ENCODE measurements at regions not wholly inside any gene's neighbourhood (a gene's known extent, or its start where the extent isn't known, plus 50 kb on each side); places are given as distances from the start of the nearest gene placed in this dataset.
"Not testable (repeated sequence)": the region's sequence is repeated elsewhere in the genome, so short reads cannot be mapped to it uniquely, and the experiment has no call there.

DNA sequence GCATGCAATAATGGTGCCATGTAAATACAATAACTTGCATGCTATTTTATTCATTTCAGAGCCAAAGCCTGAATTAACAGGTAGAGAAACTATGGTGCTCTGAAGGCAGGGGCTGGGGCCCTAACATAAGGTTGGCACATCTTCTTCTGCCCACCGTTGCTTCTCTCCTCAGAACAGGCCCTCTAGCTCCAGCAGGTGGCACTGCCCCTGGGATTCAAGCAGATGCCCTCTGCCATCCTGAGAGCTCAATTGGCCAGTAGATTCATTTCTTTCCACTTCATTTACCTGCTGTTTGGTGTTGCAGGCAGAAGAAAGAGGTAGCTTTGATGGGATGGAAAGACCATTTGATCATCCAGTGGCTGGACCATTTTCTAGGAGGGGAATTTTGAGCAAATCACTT is 130.5 kb downstream of the FOXB1 start:
- no peak for DNase-seq (ENCODE audit: low read depth in 3 of 3)

DNA sequence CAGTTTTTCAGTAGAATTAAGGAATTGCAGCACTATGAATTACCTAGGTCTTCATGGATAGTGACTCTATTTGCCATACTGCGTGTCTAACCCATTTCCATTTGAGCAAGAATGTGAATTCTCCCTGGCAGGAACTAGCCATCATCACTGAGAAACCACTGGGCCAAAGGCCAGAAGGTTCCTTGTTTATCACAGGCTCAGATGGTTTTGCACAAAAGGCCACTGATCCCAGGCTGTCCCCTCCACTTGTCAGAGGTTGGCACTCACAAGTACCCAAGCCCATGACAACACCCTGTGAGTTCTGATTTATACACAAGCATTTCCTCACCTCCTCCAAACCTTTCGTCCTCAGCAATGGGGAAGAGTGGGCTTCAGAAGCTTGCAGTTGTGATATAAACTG is 131.8 kb downstream of the FOXB1 start:
- DNase-seq (ENCODE audit: low read depth in 3 of 3), result no peak

DNA sequence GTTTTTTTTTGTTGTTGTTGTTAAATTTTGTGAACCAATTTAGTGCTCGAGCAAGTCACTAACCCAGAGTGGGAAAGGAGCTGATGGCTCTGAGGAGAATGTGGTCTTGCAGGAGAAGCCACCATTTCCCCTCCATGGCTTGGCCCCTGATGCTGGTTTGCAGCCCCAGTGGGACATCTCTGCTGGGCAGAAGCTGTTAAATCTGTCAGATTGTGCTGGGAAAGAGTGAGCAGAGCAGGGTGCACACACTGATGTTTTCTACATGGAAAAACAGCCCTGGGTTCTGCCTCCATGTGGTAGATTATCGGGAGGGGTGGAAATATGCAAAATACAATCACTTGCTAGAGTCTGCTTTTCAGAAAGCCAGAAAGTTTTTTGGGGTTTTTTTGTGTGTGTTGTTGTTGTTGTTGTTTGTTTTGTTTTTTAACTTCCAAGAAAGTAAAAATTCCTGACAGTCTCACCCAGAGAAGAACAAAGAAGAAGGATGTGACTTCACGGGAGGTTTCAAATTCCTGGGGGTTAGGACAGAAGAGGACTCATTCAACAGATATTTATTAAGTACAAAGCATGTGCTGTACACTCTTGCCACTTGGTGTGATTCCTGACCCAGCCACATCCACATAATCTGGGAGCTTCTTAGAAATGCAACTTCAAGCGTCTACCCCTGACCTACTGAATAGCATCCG is 133.7 kb downstream of the FOXB1 start:
- DNase-seq (ENCODE audit: low read depth in 3 of 3), result no peak

DNA sequence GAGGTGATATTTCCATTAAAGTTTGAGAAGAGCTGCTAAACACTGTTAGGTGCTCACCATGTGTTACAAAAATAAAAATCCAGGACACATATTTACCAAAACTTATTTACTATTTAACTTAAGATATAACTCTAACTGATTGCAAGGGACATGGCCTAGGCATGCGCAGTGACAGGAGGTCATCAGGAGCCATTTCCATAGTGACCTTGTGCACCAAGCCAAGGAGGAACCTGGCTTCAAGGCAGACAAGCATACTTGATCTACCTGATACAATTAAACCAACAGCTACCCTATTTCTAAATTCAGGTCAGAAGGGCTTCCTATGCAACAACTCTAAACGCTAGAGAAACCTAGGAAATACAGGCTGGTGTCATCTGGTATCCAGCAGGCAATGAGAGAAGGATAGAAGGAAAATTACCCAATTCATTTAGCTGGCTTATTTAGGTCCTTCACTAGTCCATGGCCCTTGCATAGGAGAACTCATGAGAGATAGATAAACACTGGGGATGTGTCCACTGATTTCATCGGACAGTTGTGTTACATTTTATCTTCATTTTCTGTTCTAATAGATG is 134.4 kb downstream of the FOXB1 start:
- no peak for DNase-seq (ENCODE audit: low read depth in 3 of 3)

DNA sequence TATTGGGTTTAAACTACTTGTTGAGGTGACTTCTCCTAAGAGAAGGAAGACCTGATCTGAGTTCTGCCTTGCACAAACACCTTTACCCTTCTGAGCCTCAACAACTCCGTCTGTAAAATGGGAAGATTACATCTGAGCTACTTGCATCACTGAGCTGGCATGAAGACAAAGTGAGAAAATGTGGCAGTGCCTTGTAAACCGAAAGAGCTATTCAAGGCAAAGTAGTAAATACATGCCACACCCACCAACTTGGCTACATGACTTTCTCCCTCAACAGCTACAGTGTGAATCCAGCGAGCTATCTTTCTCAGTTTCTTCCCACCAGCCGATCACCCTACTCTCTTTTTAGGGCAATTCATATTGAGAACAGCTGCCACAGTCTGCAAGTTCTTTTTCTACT is 148.3 kb downstream of the FOXB1 start:
- no peak for DNase-seq (ENCODE audit: low read depth in 3 of 3)

DNA sequence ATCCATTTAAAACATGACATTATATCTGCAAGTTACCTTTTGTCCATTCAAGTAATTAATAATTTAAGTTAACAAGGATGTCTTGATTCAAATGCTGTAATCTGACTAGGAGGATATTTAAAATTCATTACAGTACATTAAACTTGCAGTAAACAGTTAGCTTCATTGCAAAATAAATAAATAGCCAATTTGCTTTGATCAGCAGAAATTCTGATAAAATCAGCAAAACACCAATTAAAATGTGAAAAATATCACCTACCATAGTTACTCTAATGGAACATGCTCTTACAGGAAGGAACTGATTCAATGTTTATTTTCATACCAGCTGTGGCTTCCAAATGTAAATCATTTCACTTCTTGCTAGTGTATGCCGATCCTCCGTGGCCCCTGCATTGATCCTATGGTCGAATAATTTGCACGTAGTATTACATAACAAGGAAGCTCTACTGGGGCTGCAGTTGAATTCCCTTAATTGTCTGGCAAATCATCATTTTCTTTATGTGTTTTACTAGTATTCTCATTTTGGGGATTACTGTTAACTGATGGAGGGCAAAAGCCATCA is 150.7 kb downstream of the FOXB1 start:
- no peak for DNase-seq (ENCODE audit: low read depth in 3 of 3)

DNA sequence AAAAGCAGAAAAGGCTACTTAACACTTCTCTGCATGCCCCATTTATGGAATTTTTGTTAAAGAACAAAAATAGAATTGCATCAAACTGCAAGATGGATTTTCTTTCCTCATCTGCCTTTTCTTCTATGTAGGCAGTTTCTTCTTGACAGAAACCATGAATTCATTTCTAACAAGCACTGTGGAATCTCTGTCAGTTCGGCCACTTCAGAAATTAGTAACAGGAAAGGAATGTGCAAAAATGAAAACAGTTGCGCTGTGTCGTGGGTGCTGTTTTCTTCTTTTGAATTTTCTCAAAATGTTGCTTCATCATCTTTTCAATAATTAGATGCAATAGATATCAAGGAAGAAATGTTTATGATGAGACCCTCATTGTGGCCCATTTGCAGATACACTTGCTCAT is 151.6 kb downstream of the FOXB1 start:
- DNase-seq (ENCODE audit: low read depth in 3 of 3), result no peak

DNA sequence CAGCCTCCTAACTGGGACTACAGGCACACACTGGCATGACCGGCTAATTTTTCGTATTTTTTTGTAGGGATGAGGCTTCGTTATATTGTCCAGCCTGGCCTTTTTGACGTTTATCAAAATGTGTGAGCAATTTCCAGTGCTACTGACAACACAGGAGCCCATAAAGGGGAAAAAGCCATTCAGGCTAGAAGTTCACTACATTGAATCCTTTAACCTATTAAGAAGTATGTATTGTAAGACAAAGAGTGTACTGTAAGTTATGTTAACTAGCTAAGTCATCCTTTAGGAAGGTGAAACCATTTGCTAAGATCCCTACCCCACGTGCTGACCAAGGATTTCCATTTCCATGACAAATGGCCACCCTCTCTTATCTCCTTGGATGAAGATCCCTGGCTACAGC is 156.8 kb downstream of the FOXB1 start:
- DNase-seq (ENCODE audit: low read depth in 3 of 3), result no peak

DNA sequence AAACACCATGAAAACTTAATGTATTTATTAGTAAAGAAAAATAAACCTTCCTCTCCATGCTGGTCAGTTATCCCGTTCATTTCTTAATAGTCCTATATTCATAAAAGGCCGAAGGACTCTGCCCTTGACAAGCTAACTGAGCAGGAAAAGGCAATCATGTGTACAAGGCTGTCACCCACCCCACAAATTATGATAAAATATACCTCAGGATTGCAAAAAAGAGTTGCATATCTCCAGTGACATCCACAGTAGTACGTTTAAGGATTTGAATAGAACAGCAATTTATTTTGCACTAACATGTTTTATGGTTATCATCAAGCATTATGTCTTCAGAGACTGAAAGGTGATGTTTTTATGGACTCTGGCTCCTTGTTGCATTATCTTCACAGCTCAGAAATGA is 157.6 kb downstream of the FOXB1 start:
- DNase-seq (ENCODE audit: low read depth in 3 of 3), result no peak

DNA sequence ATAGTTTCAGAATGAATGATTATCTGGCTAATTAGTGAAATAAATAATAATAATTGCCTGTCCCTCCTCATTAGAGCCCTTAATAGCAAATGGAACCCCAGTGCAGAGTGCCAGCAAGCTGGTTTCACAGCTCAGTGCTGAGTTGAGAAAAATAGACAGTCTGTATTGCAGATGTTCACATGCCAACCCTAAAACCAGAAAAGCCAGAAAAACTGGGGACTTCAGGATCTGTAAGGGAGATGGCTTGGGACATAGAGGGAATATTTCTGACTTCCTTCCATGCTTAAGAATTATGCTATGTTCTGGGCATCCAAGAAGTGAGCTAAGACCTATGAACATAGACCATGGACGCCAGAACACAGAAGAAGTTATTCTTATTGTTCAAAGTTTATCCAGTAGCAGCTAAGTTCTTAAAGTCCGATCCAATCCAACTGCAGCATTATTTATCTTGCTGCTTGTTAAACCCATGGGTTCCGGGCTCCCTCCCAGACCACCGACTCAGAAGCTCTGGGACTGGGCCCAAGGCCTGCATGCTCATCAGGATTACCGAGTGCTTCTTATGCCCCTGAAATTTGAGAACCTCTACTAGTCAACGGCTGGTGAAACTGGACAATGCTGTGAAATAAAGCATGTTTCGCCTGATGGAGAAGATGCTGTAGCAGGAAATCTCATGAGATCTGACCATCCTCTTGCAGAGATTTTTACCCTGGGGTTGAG is 158.3 kb downstream of the FOXB1 start:
- no peak for DNase-seq (ENCODE audit: low read depth in 3 of 3)

DNA sequence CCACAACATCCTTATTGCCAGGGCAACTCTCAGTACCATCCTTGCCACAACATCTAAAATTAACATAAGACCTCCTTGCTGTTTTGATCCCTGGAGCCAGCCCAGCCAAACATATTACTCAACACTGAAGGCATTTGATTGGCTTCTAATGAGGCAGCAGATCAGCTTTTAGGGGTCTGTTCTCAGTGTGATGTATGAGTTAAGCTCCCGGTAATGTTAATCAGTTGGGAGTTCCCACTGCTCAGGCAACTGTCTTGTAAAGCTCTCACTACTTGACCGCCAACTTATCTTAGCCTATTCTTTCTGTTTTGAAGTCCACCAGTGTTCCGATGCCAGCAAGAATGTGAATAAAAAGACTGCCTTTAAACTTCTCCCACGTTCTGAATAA is 158.9 kb downstream of the FOXB1 start:
- DNase-seq (ENCODE audit: low read depth in 3 of 3), result no peak

DNA sequence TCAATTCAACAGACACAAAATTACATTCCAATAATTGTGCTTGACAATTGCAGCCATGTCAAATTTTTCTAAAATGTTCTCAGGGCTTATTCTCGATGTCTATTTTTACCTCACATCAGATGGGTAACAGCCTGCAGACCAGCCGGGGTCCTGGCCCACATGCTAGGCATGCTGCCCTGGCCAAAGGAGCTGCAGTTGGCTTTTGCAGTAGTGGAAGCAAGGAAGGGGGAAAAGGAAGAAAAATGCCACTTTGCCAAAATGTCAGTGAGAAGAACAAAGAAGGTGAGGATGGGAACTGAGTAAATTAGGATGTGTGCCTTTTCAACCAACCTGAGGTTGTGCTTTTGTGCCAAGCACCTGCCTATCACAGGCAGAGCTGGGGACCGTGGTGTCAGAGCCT is 161.0 kb downstream of the FOXB1 start:
- DNase-seq (ENCODE audit: low read depth in 3 of 3), result no peak

DNA sequence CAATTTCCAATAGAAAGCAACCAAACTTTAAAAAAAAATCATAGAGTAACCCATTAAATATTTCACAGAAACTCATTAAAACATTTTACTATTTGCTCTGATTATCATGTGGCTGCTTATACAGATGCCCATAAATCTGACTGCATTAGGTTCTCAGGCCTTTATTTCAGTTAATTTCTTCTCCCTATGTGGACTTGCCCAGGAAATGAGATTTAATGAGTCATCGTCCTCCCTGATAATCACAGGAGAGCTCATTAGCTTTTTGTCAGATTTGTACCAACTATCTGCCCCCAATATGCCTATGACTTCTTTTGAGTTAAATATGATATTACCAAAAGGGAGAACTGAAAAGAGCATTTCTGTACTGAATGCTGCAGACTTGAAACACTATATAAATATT is 168.0 kb downstream of the FOXB1 start:
- no peak for DNase-seq (ENCODE audit: low read depth in 3 of 3)

DNA sequence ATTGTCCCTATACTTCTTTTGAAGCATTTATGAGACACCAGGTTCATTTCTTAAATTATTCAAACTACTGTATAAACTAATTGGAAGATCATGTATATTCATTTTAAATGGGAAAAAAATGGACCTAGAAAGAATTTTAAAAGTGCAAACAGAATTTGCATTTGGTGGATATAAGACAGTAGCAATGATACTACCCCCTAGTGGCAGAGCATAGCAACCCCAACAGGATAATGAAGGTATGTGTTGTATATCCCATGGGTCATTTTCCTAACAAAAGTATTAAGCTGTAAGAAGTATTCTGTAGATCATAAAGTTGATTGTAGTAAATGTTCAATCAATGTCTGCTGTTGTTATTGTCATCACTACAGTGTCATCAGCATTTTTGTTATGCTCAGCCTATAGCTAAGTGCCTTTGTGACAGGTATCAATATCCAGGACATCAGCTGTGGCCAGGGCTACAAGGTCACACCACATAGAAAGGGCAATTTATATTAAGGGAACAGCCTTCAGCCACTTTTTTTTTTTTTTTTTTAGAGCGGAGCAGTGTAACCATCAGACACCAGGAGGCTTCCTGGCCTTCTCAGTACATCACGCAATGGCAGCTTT is 175.8 kb downstream of the FOXB1 start:
- DNase-seq (ENCODE audit: low read depth in 3 of 3), result no peak

DNA sequence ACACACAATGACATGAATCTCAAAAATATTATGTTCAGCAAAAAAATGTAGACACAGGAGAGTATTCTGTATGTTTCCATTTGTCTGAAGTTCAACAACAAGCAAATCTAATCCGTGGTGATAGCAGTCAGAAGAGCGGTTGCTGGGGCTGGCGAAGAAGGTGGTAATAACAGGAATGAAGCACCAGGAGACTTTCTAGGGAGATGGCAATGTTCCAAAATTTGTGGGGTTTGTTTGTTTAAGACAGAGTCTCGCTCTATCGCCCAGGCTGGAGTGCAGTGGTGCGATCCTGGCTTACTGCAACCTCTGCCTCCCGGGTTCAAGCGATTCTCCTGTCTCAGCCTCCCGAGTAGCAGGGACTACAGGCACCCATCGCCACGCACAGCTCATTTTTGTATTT is 177.8 kb downstream of the FOXB1 start:
- not testable (repeated sequence) for DNase-seq (ENCODE audit: low read depth in 3 of 3)

DNA sequence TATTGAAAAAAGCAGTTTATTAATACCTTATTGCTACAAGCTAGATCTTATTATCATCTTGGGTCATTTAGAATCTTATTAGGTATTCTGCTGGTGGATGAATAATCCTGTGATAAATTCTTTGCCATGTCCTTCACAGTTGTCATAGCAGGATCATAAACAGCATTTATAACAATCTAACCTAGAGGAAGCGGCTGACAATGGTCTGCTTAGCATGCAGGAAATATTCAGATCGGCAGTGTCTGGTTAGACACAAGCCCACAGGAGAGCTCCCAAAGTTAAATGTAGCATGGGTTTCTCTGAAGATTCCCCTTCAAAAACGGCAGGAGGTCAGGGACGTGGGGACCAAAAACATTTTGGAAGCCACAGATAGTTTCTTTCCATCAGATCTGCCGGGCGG is 179.3 kb downstream of the FOXB1 start:
- DNase-seq (ENCODE audit: low read depth in 3 of 3), result no peak

DNA sequence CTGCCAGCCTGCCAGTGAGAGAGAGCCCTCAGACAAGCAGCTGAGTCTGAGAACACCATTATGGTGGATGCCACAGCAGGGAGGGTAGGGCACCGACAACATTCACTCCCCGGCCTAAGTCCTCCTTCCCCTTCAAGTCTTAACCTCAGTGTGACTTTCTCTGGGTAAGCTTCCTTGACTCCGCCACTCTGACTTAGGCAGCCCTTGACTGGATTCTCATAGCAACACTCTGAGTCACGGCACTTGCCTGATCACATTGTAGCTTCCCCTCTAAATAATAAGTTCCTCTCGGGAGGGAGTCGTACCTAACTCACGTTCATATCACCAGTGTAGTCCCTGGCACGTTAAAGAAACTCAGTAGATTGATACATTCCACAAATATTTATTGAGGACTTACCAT is 180.5 kb downstream of the FOXB1 start:
- DNase-seq (ENCODE audit: low read depth in 3 of 3), result no peak

DNA sequence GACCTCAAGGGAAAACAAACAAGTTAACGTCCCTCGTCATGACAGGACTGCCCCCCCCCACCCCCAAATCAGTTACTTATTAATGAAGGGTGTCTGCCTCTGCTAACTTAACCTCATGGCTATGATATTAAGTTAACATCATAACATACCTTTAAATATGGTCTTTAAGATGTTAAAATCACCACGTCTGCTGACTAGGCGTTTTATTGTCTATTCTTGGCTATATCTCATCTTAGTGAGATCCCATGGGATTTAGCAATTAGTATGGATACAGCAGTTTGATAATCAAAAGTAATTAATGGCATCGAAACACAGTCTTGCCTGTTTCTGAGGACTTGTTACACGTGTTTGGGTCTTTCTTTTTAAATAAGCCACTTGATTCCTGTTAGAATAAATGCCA is 186.9 kb downstream of the FOXB1 start:
- DNase-seq (ENCODE audit: low read depth in 3 of 3), result no peak

DNA sequence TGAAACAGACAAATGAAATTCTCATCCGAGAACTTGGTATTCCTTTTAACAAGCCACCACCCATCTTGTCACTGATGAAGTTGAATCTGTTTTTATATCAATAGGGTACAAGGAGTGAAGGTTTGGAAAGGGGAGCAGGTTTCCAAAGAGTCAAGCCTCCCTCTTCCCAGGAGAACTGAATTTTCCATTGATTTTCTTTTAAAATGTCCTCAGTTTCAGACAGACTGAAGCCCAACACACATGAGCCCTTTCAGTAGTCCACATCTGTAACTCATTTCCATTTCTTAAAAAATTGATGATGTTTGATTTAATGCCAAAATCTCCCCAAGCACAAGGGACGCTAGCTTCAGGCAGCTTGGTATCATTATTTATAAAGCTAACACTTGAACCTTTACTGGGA is 187.7 kb downstream of the FOXB1 start:
- no peak for DNase-seq (ENCODE audit: low read depth in 3 of 3)

DNA sequence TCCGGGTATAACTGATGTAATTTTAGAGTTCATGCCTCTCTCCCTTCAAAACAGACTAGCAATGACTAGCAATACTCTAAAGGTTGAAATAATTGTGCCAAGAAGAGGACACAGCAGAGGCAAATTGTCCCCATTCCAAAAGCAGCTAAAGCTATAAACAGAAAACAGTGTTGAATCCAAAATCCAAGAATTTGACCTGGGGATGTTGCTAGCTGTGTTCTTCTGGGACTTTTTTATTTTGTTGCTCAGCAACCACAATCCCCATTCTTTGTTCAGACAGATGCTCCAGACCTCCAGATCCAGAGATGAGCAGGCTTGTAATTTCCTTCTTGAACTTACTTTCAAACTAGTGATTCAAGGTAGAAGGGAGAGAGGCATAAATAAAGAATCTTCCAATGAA is 191.5 kb downstream of the FOXB1 start:
- DNase-seq (ENCODE audit: low read depth in 3 of 3), result no peak

DNA sequence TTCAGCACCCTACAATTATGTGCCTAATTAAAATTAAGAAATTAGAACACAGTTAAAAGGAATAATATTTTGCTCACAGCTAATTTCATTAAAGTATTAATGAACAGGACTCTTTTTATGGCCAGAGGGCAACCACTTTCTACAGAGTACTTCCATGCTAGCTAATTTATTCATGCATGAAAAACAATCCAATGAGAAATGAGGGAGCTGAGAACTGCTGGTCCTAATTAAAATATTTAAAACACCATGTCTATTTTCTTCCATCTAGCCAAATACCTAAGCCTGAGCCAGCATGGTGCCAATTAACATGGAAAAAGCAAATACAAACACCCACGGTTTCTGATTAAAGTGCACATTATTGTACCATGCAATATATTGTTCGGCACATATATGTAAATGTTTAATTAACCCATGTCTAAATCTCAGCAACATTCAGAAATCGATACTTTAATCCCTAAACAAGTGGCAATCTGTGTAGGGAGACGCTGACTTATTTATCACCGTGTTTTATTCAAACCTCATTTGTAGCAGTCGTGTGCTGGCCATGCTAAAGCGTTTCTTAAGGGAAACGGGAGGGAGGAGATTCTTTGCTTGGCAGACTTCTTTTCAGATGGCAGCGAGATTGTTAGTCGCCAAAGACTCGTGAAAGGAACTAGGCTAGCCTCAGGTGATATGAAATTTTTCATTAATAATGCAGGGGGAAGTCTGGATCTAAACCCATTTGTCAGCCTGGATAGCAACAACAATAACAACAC is 193.5 kb downstream of the ANXA2 start:
- no peak for DNase-seq (ENCODE audit: low read depth in 3 of 3)

DNA sequence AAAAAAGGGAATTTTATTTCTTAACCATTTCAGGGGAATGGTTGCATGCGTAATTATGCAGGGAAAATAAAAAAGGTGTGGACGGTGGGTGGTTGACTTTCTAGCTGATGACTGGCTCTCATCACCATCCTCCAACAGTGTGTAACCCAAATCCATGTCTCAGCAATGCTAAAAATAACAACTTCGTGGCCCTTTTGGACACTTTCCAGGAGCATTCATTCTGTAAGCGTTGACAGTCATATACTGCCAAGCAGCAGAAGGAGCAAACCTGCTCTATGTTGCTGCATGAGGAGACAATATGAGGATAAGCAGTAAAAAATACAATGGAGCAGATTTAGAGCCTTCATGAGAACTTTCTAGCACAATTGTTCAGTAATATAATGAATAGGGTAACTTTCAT is 189.1 kb downstream of the ANXA2 start:
- no peak for DNase-seq (ENCODE audit: low read depth in 3 of 3)
